K562 (cell line): ENCODE measurements at regions not wholly inside any gene's neighbourhood (a gene's known extent, or its start where the extent isn't known, plus 50 kb on each side); places are given as distances from the start of the nearest gene placed in this dataset.

ENCODE experiments used
- BCL6 ChIP-seq: fragments of 250-450 bp; sonication (Bioruptor Pico); IDR thresholded peaks from 2 replicates; pipeline ENCODE4 v1.4.0; 2020
- CBX8 ChIP-seq: fragments of 200-600 bp; sonication (generic); IDR thresholded peaks from 2 replicates; pipeline ENCODE4 v1.6.1; 2012; ENCODE audit warnings: borderline replicate concordance, mixed run types, low read depth, mild to moderate bottlenecking, moderate library complexity, mixed read lengths, low read length, control low read depth, inconsistent platforms; ENCODE audit not compliant: poor library complexity, severe bottlenecking; ENCODE audit errors: extremely low read depth
- DNMT1 ChIP-seq: fragments of 450-650 bp; IDR thresholded peaks from 2 replicates; pipeline ENCODE4 v1.6.1; 2016; ENCODE audit warnings: antibody characterized with exemption, mild to moderate bottlenecking
- EP400 ChIP-seq: fragments of 450-650 bp; IDR thresholded peaks from 2 replicates; pipeline ENCODE4 v1.6.1; 2017; ENCODE audit warnings: antibody characterized with exemption, mild to moderate bottlenecking, moderate library complexity
- FOXA1 ChIP-seq: fragments of 450-650 bp; IDR thresholded peaks from 2 replicates; pipeline ENCODE4 v1.6.1; 2016; ENCODE audit warnings: mild to moderate bottlenecking, borderline replicate concordance
- HDAC6 ChIP-seq: IDR thresholded peaks from 2 replicates; pipeline ENCODE4 v1.6.1; 2012; ENCODE audit warnings: low read depth, mild to moderate bottlenecking, control low read depth, inconsistent platforms, low read length, moderate library complexity
- NCOA1 ChIP-seq: fragments of 450-650 bp; IDR thresholded peaks from 2 replicates; pipeline ENCODE4 v1.6.1; 2016; ENCODE audit warnings: low read depth
- PHB2 ChIP-seq: fragments of 450-650 bp; IDR thresholded peaks from 2 replicates; pipeline ENCODE4 v1.6.1; 2017; ENCODE audit warnings: low read depth
- PHF21A ChIP-seq: fragments of 450-650 bp; IDR thresholded peaks from 2 replicates; pipeline ENCODE4 v1.6.1; 2017; ENCODE audit warnings: low read depth, borderline replicate concordance
- SRF ChIP-seq, 2 experiments: fragments of 250-450, 450-650 bp in 1 of 2; sonication (Bioruptor Pico) in 1 of 2; sonication (generic) in 1 of 2; formaldehyde crosslinking; IDR thresholded peaks; 2 replicates each; pipeline versions ENCODE4 v1.5.0 to v1.5.1; 2020 to 2022; ENCODE audit warnings: mild to moderate bottlenecking in 1 of 2, missing genetic modification reagents in 1 of 2
- TARDBP ChIP-seq: fragments of 450-650 bp; IDR thresholded peaks from 2 replicates; pipeline ENCODE4 v1.6.1; 2016
- TEAD1 ChIP-seq, 2 experiments: fragments of 450-650 bp in 1 of 2; sonication (generic) in 1 of 2; formaldehyde crosslinking; IDR thresholded peaks; 2 replicates each; pipeline versions ENCODE4 v1.4.0 to v1.8.0; 2020 to 2022; ENCODE audit warnings: mild to moderate bottlenecking in 2 of 2, missing genetic modification reagents in 1 of 2
- ZNF24 ChIP-seq: fragments of 450-650 bp; IDR thresholded peaks from 2 replicates; pipeline ENCODE4 v1.6.1; 2016
- ZNF589 ChIP-seq: fragments of 200-800 bp; sonication (Bioruptor generic); IDR thresholded peaks from 2 replicates; pipeline ENCODE4 v1.6.1; 2016; ENCODE audit warnings: low read depth, missing genetic modification characterization, missing compliant biosample characterization
- TF ChIP-seq, protein P1 (sequence below): fragments of 450-650 bp; IDR thresholded peaks from 2 replicates; pipeline ENCODE4 v1.6.1; 2016; ENCODE audit warnings: low read depth
- TF ChIP-seq, protein P2 (sequence below): sonication (generic); formaldehyde crosslinking; IDR thresholded peaks from 2 replicates; pipeline ENCODE4 v1.8.1; 2023; ENCODE audit warnings: missing genetic modification reagents, mild to moderate bottlenecking, borderline replicate concordance

DNA sequence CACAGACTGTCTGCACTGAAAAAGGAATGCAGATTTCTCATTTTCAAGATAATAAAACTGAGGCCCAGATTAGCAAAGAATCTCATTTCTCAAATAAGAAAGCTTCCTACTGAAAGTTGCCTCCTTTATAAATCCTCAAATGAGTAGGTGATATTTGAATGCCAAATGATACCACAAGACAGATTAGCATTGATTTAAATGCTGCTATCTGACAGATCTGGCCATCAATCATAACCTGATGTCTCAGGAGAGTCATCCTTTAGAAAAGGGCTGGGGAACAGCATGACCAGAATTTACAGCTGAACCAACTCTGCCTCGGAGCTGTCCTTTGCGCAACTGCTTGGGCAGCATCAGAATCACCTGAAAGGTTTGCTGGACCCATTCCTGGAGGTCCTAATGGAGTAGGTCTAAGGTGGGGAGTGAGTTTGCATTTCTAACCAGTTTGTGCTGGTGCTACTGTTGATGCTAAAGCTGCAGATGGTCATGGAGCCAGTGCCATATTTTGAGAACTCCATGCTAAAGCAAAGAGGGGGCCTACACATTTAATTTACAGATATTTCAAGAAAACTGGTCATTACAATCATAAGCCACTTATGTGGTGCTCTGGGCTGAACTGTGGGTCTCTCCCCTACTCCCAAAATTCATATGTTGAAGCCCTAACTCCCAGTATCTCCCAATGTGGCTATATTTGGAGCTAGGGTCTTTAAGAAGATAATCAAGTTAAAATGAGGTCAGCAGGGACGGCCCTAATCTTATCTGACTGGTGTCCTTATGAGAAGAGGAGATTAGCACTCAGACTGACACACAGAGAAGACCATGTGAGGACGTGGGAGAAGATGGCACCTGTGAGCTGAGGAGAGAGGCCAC is 295.5 kb upstream of the JARID2 start (continued):
- TF ChIP-seq TEAD1 (CRISPR knock-in tag; IDR thresholded peaks at IDR 0.05) (peak in 1 of 2 experiments; percentile 37; a peak in 1 of 4 replicates), NCOA1 (peak; percentile 88), PHB2 (no peak), BCL6 (CRISPR knock-in tag) (no peak), PHF21A (no peak), FOXA1 (no peak), HDAC6 (no peak), DNMT1 (no peak), CBX8 (no peak), ZNF589 (CRISPR knock-in tag) (no peak), TARDBP (no peak), SRF (CRISPR knock-in tag; IDR thresholded peaks at IDR 0.05) (peak in 1 of 2 experiments; percentile 91; a peak in 2 of 4 replicates), EP400 (peak; percentile 37; the same call in 1 of the 2 replicates), ZNF24 (no peak)
- TF ChIP-seq, protein P1, sequence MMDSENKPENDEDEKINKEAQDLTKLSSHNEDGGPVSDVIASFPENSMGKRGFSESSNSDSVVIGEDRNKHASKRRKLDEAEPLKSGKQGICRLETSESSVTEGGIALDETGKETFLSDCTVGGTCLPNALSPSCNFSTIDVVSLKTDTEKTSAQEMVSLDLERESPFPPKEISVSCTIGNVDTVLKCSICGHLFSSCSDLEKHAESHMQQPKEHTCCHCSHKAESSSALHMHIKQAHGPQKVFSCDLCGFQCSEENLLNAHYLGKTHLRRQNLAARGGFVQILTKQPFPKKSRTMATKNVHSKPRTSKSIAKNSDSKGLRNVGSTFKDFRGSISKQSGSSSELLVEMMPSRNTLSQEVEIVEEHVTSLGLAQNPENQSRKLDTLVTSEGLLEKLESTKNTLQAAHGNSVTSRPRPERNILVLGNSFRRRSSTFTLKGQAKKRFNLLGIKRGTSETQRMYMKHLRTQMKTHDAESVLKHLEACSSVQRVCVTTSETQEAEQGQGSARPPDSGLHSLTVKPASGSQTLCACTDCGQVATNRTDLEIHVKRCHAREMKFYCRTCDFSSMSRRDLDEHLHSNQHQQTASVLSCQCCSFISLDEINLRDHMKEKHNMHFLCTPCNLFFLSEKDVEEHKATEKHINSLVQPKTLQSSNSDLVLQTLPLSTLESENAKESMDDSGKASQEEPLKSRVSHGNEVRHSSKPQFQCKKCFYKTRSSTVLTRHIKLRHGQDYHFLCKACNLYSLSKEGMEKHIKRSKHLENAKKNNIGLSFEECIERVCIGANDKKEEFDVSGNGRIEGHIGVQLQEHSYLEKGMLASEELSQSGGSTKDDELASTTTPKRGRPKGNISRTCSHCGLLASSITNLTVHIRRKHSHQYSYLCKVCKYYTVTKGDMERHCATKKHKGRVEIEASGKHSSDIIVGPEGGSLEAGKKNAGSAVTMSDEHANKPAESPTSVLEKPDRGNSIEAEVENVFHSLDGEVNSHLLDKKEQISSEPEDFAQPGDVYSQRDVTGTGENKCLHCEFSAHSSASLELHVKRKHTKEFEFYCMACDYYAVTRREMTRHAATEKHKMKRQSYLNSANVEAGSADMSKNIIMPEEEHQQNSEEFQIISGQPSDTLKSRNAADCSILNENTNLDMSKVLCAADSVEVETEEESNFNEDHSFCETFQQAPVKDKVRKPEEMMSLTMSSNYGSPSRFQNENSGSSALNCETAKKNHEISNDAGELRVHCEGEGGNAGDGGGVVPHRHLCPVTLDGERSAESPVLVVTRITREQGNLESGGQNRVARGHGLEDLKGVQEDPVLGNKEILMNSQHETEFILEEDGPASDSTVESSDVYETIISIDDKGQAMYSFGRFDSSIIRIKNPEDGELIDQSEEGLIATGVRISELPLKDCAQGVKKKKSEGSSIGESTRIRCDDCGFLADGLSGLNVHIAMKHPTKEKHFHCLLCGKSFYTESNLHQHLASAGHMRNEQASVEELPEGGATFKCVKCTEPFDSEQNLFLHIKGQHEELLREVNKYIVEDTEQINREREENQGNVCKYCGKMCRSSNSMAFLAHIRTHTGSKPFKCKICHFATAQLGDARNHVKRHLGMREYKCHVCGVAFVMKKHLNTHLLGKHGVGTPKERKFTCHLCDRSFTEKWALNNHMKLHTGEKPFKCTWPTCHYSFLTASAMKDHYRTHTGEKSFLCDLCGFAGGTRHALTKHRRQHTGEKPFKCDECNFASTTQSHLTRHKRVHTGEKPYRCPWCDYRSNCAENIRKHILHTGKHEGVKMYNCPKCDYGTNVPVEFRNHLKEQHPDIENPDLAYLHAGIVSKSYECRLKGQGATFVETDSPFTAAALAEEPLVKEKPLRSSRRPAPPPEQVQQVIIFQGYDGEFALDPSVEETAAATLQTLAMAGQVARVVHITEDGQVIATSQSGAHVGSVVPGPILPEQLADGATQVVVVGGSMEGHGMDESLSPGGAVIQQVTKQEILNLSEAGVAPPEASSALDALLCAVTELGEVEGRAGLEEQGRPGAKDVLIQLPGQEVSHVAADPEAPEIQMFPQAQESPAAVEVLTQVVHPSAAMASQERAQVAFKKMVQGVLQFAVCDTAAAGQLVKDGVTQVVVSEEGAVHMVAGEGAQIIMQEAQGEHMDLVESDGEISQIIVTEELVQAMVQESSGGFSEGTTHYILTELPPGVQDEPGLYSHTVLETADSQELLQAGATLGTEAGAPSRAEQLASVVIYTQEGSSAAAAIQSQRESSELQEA: no peak
- TF ChIP-seq, protein P2, sequence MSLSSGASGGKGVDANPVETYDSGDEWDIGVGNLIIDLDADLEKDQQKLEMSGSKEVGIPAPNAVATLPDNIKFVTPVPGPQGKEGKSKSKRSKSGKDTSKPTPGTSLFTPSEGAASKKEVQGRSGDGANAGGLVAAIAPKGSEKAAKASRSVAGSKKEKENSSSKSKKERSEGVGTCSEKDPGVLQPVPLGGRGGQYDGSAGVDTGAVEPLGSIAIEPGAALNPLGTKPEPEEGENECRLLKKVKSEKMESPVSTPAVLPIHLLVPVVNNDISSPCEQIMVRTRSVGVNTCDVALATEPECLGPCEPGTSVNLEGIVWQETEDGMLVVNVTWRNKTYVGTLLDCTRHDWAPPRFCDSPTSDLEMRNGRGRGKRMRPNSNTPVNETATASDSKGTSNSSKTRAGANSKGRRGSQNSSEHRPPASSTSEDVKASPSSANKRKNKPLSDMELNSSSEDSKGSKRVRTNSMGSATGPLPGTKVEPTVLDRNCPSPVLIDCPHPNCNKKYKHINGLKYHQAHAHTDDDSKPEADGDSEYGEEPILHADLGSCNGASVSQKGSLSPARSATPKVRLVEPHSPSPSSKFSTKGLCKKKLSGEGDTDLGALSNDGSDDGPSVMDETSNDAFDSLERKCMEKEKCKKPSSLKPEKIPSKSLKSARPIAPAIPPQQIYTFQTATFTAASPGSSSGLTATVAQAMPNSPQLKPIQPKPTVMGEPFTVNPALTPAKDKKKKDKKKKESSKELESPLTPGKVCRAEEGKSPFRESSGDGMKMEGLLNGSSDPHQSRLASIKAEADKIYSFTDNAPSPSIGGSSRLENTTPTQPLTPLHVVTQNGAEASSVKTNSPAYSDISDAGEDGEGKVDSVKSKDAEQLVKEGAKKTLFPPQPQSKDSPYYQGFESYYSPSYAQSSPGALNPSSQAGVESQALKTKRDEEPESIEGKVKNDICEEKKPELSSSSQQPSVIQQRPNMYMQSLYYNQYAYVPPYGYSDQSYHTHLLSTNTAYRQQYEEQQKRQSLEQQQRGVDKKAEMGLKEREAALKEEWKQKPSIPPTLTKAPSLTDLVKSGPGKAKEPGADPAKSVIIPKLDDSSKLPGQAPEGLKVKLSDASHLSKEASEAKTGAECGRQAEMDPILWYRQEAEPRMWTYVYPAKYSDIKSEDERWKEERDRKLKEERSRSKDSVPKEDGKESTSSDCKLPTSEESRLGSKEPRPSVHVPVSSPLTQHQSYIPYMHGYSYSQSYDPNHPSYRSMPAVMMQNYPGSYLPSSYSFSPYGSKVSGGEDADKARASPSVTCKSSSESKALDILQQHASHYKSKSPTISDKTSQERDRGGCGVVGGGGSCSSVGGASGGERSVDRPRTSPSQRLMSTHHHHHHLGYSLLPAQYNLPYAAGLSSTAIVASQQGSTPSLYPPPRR (CRISPR knock-in tag): no peak
